HG03108 (cell line): ENCODE measurements at regions not wholly inside any gene's neighbourhood (a gene's known extent, or its start where the extent isn't known, plus 50 kb on each side); places are given as distances from the start of the nearest gene placed in this dataset.
"Not testable (repeated sequence)": the region's sequence is repeated elsewhere in the genome, so short reads cannot be mapped to it uniquely, and the experiment has no call there.

Source experiments
- ATAC-seq: cut with Tn5 transposase; IDR thresholded peaks from one replicate; pipeline ENCODE4 v1.9.1; 2021; ENCODE audit warnings: moderate library complexity; ENCODE audit not compliant: unreplicated experiment

GRCh38 chr14:65834051-65834450, 421.5 kb downstream of the FUT8 start:
- no peak for ATAC-seq

- no peak for ATAC-seq
These were observed 422.3 kb downstream of the FUT8 start for GRCh38 chr14:65834812-65835211.

GRCh38 chr14:65835501-65835900, 423.0 kb downstream of the FUT8 start:
- no peak for ATAC-seq

GRCh38 chr14:65838565-65838964, 426.0 kb downstream of the FUT8 start:
- ATAC-seq: no peak

GRCh38 chr14:65840118-65840751, 427.7 kb downstream of the FUT8 start:
- no peak for ATAC-seq

GRCh38 chr14:65840786-65841185, 428.3 kb downstream of the FUT8 start:
- ATAC-seq: no peak

GRCh38 chr14:65846196-65846868, 433.8 kb downstream of the FUT8 start:
- ATAC-seq: no peak

GRCh38 chr14:65847075-65847847, 434.7 kb downstream of the FUT8 start:
- peak; percentile 90 for ATAC-seq

- ATAC-seq: not testable (repeated sequence)
These were observed 435.4 kb downstream of the FUT8 start for GRCh38 chr14:65847931-65848330.

- no peak for ATAC-seq
These were observed 436.6 kb downstream of the FUT8 start for GRCh38 chr14:65849091-65849490.

- no peak for ATAC-seq
These were observed 437.0 kb downstream of the FUT8 start for GRCh38 chr14:65849558-65849957.

- no peak for ATAC-seq
These were observed 438.1 kb downstream of the FUT8 start for GRCh38 chr14:65850429-65851135.

- ATAC-seq: no peak
These were observed 440.2 kb downstream of the FUT8 start for GRCh38 chr14:65852689-65853088.

- no peak for ATAC-seq
These were observed 441.0 kb downstream of the FUT8 start for GRCh38 chr14:65853407-65853955.

GRCh38 chr14:65854215-65854614, 441.7 kb downstream of the FUT8 start:
- no peak for ATAC-seq

- ATAC-seq: no peak
These were observed 448.6 kb downstream of the FUT8 start for GRCh38 chr14:65860956-65861611.

- no peak for ATAC-seq
These were observed 452.0 kb downstream of the FUT8 start for GRCh38 chr14:65864549-65864948.

GRCh38 chr14:65864984-65865383, 452.5 kb downstream of the FUT8 start:
- ATAC-seq: no peak

GRCh38 chr14:65866448-65866847, 453.9 kb downstream of the FUT8 start:
- no peak for ATAC-seq

GRCh38 chr14:65866886-65867285, 454.4 kb downstream of the FUT8 start:
- ATAC-seq: no peak

- no peak for ATAC-seq
These were observed 454.8 kb downstream of the FUT8 start for GRCh38 chr14:65867333-65867732.
